NCI-H128 (cell line): ENCODE measurements at regions not wholly inside any gene's neighbourhood (a gene's known extent, or its start where the extent isn't known, plus 50 kb on each side); places are given as distances from the start of the nearest gene placed in this dataset.

Experiments
- DNase-seq: peaks from one replicate; lab custom pipeline; 2025; ENCODE audit not compliant: unreplicated experiment; lab: John Stamatoyannopoulos, UW

- no peak for DNase-seq
Observed at GRCh38 chr5:2027790-2028189, 145.1 kb upstream of the IRX4 start.

- no peak for DNase-seq
Observed at GRCh38 chr5:2024986-2025721, 142.4 kb upstream of the IRX4 start.

GRCh38 chr5:2023196-2023595, 140.5 kb upstream of the IRX4 start:
- no peak for DNase-seq

GRCh38 chr5:2022436-2022835, 139.7 kb upstream of the IRX4 start:
- no peak for DNase-seq

GRCh38 chr5:2021484-2022176, 138.9 kb upstream of the IRX4 start:
- no peak for DNase-seq

DNA sequence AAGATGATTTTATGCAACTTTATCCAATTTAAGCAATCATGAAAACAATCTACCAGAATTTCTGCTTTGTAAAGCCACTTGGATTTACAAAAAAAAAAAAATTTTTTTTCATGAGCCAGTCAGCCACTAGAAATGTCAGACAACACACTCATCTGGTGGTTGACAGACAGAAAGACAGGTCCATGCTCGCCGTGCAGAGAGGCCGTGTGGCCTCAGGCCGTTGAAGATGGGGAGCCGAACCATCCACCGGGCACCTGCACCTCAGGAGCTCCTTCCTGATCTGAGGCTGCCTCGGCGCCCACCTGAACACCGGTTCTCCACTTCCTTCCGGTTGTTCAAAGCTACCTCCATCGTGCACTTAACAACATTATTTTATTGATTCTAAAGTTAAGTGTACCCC, 138.0 kb upstream of the IRX4 start:
- DNase-seq, result no peak

DNA sequence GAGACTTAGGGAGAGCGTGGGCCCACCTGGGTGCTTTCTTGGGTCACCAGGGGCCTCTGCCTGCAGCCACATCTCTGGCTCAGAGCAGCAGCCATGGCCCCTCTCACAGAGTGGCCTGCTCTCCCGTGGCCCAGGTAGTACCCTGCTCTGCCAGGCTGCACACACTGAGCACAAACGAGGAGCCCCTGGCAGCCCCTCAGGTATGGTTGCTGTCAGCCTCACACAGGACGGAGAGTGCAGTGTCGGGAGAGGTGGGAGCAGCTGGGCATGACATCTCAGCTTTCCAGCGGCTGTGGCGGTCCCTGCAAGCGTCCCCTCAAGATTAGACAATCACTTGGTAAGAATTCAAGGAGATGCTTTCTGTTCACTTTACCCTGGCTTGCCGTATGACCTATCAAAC, 137.0 kb upstream of the IRX4 start:
- no peak for DNase-seq

- DNase-seq, result no peak
Observed at GRCh38 chr5:2018390-2018724, 135.6 kb upstream of the IRX4 start.

DNA sequence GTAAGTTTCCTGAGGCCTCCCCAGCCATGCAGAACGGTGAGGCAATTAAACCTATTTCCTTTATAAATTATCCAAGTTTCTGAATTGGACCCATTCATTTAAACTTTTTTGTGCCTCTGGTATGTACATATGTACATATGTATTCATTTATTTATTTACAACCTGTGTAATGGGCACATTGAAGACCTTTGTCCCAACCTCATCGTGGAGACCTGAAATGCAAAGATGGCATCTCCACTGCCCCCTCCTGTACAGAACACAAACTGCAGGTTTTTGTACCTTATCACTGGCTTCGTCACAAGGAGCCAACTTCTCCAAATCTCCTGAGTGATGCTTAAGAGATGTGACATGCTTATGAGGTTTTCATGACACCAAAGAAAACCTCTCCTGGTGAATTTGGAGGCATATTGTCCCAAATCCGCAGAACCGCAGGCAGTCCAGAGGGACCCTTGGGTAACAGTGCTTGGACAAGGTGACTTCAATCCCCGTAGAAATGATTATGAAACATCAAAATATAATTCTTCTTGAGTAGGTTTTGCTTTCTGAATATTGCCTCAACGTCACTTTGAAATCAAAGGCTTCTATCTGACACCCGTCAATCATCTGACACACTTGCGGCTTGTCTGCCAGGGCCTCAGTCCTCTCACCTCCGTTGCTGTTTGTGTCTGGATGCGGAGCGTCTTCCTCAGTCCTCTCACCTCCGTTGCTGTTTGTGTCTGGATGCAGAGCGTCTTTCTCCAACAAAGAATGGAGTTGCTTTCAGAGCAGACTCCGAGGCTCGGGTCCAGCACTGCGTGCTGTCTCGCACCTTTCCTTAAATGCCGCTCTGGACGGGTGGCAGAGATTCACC, 135.0 kb upstream of the IRX4 start:
- no peak for DNase-seq

GRCh38 chr5:2015961-2016360, 133.2 kb upstream of the IRX4 start:
- DNase-seq, result no peak

- DNase-seq, result no peak
Observed at GRCh38 chr5:2015124-2015848, 132.6 kb upstream of the IRX4 start.

DNA sequence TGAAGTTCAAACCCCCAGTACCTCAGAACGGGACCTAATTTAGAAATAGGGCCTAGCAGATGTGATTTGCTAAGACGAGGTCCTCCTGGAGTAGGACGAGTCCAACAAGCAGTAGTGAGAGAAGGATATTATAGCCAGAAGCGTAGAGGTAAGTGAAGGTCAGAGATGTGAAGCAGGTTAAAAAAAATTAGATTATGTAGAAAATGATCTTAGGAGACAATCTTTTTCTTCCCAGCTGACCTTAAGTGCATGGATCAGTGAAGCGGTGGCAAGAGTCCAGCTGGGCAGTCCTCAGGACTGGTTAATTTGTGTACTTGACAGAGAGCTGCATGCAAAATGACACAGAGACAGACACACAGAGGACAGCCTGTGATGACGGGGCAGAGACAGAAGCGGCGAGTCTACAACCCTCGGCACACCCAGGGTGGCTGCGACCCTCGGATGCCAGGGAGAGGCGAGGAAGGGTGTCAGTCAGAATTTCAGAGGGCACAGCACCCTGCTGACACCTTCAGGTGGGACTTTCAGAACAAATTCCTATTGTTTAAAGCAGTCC, 131.4 kb upstream of the IRX4 start:
- no peak for DNase-seq

GRCh38 chr5:2013301-2014057, 130.8 kb upstream of the IRX4 start:
- DNase-seq, result no peak

DNA sequence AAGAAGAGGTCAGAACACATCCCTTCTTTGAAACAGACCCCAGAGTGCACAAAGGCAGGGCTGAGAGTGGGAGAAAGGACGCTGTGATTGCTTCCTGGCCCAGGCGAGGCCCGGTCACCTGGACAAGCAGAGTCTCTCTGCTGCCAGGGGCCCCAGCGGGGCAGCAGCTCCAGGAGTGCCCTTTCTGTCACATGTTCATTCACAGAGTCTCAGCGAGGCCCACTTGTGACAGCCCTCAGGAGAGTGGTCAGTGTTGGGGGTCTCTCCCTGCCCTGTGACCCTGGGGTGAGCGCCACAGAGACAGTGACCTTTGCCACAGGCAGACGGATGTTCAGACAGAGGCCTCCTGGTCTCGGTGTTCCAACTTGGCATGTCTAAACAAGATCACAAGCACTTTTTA, 130.2 kb upstream of the IRX4 start:
- DNase-seq, result no peak

DNA sequence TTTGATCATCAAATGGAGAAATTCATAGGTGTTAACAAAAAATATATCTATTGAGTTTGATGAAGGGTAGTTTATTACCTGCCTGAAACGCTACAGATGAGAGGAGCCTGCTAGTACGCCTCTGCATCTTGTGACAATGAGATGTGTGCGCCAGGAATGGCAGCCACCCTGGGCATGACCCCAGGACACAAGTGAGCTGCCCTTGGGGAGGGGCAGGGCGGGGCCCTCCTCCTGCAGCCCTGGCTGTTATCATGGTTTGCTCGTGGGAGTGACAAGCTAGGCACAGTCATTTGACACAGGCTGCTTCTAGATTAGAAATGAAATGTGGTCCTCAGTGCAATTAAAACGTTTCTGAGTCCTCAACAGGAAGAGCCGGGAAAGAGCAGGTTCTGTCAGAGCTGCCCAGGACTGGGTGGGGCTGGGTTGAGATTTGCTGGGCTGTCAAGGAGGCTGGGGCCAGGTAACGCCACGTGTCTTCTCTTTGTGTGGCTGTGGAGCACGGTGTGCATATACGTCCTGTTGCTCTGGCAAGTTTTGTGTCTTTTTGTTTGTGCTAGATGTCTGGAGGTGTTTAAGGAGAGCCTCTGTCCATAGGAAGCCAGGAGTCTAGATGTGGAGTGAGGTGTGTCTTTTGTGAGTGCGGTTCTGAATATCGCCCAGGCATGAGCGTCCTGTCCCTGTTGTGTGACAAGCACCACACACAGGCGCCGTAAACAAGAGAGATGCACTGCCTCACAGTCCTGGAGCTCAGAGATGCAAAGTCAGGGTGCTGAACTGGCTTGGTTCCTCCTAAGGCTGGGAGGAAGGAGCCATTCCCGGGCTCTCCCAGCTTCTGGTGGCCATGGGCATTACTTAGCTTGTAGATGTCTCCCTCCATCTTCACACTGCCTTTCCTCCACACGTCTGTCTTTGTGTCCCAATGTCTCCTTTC, 129.0 kb upstream of the IRX4 start:
- DNase-seq, result no peak

GRCh38 chr5:2010940-2011339, 128.2 kb upstream of the IRX4 start:
- DNase-seq, result no peak

GRCh38 chr5:2009986-2010914, 127.5 kb upstream of the IRX4 start:
- DNase-seq, result no peak
